ENCODE measurements at regions not wholly inside any gene's neighbourhood (a gene's known extent, or its start where the extent isn't known, plus 50 kb on each side); places are given as distances from the start of the nearest gene placed in this dataset.
"Not testable (repeated sequence)": the region's sequence is repeated elsewhere in the genome, so short reads cannot be mapped to it uniquely, and the experiment has no call there.

- DNase-seq, result peak; percentile 3
These were observed 263.2 kb downstream of the DMAC1 start for GRCh38 chr9:7536310-7536939.

- DNase-seq, result no peak
These were observed 265.2 kb downstream of the DMAC1 start for GRCh38 chr9:7534211-7534935.

DNA sequence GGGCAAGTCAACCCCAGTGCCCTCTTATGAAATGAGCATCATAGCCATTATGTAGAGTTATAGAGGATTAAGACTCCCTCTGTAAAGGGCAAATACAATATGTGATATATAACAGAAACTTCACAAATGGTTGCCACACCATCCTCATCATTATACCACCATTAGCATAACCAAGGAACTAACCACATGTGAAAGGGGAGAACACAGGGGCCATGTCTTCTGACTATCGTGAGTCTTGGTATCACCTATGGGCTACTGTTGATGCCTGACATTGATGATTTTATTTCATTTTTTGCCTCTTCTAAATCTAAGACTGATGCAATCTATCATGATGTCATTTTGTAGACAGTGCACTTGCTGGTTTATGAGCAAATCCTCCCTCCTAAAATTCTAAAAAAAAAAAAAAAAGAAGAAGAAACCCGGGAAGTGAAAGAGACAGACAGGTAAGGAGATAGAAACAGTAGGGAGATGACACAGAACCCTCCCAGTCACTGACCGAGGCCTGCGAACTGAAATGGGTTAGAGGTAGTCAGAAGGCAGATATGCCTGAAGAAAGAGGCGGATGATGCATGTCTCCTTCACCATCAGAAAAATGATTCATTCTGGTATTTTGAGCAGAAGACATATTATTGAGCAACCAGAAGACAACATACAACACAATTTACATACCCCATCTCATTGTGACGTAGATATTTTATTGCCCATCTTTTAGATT, 266.0 kb downstream of the DMAC1 start:
- DNase-seq, result no peak

- no peak for DNase-seq
These were observed 276.0 kb downstream of the DMAC1 start for GRCh38 chr9:7523426-7524043.

DNA sequence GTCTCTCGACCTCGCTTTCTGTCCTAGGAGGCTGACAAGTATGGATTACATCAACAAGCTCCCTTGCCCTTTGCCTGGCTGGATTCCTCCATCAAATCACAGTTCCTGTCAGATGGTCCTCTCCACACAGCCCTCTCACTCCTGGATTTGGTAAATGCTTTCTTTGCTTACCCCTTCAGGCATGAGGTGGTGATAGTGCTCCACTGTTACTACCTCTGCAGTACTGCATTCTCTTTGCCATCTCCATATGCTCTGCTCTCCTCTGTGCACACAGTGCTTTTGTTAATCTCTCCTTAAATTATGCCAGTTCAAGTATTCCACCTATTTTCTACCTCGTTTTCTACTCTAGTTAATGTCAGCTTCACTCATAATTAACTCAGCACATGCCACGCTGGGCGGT, 279.2 kb downstream of the DMAC1 start:
- DNase-seq, result no peak

DNA sequence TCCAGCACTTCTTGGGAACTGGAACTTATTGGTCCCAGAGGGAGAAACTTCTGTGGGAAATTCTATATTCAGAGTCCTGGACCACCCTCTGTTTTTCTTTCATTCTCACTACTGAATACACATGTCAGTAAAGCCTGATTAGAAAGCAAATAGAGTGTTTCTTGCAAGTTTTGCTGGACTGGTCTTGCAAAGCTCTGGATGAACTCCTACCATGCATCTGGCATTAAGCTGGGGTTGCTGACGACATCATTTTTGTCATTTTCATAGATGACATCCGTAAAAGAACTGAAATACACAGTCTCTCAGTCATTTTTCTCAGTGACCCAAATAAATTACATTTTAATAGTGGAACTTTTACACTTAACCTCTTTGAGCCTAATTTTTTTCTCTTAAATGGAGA, 283.2 kb downstream of the DMAC1 start:
- no peak for DNase-seq

GRCh38 chr9:7510199-7510598, 289.4 kb downstream of the DMAC1 start:
- DNase-seq, result no peak

- DNase-seq, result no peak
These were observed 289.9 kb downstream of the DMAC1 start for GRCh38 chr9:7509576-7510145.

DNA sequence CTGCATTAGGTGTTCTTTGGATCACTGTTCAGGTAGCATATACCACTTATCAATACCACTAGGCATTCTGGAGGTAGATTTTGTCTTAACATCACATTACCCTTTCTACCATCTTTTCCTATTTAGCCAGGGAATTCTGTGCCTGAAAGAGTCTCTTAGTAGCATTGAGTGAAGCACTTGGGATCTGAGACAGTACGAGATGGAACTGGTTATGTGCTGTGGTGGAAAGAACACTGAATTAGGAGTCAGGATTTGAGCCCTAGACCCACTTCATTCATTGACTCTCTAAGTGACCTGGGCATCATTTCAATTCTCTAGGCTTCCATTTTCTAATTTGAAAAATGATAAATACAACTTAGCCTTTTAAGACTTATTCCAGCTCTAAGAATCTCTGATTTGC, 291.1 kb downstream of the DMAC1 start:
- DNase-seq, result no peak

DNA sequence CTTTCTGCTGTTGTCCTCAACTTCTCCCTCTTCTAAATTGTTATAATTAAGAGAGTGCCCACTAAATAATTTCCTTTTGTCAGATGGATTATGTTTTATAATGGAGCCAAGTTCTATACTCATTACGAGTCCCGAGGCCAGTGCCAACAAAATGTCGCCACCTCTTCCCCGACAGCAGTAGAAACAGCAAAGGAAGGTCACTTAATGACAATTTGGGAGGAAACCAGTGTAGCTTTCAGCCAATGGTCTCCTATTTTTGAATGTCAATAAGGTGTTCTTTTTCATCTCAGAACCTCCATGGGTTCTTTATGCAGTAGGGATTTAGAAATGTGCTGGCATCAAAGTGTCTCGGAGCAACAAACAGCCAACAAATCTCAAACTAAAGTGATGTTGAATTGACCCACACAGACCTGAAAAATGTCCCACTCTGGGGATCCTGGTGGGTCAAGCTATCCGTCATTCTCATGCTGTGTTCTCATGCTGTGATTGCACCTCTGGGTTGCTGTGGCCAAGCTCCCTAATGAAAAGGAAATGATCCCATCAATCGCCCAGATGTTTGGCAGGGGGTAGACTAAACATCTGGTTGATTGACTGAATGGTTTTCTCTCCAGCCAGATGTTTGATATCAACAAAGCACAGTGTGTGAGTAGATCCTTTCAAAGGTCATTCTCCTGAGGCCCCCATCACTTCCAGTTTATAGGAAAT, 291.9 kb downstream of the DMAC1 start:
- DNase-seq, result no peak

- no peak for DNase-seq
These were observed 292.6 kb downstream of the DMAC1 start for GRCh38 chr9:7507026-7507425.

GRCh38 chr9:7500521-7500920, 299.1 kb downstream of the DMAC1 start:
- DNase-seq, result no peak

DNA sequence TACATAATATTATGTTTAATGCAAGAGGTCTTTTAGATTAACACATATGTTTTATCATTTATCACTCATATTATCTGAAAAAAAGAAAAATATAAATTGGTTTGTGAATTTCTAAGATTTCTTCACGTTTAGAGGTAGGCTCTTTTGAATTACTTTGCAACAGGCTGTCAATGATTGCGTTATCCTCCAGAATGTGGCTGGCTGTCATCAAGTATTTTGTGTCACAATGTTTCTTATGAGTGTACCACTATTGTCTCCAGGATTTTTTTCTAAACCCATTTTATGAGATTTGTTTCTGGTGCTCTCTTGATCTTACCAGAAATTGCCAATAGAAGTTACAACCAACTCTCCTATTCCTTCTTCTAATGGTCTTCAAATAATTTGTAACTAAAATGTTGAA, 307.9 kb downstream of the DMAC1 start:
- DNase-seq, result no peak

DNA sequence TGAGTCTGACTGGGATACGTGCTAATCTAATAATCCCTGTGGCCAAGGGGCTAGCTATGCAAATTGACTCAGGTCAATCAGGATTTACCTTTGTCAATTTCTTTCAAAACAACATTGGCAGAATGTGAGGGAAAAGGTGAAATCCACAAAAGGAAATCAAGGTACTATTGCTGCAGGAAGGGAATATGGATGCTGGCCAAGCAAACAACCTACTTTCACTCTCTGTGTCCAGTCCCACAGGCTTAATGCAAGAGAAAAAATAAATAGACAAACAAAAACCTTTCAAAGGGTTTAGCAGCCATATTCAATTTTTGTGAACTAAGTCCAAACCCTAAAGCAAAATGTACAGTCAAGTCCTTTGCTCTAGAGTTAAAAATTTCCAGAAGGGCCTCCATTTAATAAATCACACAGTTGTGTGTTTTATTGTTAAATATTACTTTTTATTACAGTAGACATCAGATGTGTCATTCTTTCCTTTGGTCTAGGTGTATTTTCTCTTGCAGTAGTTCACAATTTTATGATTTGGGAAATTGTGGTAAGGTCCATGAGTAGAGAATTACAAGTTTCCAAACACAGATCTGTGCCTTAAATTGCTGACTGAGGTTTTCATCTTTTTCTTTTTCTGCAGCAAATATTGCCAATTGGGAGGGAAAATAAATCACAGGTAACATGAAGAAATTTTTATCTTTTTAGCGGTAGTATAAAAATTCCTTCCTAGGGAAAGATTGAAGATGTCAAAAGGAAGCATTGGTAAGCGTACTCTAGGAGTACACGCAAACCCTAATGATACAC, 309.1 kb downstream of the DMAC1 start:
- DNase-seq, result no peak

DNA sequence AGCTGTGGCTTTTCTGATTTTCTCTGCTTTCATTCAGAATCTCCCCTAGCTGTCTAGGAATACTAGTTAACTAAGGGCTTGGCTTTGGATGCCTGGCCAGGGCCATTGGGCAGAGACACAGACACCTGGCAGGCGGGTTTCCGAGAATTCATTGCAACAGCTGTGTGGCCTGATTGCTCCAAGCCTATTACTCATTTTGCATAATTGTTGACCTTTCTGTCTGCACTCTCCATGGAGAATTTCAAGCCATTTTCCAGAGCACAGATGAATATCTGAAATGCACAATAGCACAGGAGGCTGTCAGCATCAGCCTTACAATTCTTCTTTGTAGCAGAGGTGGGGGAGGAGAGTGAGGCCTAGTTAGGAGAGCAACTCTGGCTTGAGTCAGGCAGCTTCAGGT, 310.5 kb downstream of the DMAC1 start:
- no peak for DNase-seq

DNA sequence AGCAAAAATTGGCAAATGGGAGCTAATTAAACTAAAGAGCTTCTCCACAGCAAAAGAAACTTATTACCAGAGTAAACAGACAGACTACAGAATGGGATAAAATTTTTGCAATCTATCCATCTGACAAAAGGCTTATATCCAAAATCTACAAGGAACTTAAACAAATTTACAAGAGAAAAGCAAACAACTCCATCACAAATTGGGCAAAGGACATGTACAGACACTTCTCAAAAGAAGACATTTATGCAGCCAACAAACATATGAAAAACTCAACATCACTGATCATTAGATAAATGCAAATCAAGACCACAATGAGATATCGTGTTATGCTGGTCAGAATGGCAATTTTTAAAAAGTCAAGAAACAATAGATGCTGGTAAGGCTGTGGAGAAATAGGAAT, 315.6 kb downstream of the DMAC1 start:
- DNase-seq, result not testable (repeated sequence)

DNA sequence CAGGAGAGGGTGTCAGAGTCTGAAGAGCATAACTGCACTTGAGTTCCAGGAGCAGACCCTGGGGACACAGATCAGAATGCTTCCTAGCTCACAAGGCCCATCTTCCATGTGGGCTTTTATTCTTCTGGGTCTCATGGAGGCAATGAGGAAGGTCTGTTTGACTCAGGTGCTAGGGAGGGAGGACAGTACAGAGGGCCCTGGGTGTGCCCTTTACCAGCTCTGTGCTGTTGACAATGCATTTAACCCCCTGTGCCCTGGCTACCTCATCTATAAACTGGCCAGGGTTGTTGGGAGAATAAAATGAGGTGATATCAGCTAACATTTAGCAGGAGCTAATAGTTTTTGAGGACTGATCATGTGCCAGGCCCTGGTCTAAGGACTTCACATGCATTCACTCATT, 318.0 kb downstream of the DMAC1 start:
- DNase-seq, result no peak

DNA sequence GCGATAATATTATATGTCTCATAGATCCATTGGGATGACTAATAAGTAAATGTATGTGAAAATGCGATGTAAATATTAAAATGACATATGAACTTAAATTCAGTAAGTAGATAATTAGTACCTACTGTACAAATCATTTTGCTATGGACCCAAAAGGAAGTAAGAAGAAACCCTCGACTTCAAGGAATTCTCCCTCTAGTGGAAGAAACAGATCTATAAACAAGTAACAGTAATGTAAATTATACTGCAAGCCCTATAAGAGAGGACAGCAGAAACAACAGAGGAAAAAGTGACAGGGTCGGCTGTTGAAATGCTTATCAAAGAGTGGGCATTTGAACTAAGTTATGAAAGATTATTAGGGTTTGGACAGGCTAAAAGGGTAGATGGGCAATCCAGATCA, 320.3 kb downstream of the DMAC1 start:
- no peak for DNase-seq

DNA sequence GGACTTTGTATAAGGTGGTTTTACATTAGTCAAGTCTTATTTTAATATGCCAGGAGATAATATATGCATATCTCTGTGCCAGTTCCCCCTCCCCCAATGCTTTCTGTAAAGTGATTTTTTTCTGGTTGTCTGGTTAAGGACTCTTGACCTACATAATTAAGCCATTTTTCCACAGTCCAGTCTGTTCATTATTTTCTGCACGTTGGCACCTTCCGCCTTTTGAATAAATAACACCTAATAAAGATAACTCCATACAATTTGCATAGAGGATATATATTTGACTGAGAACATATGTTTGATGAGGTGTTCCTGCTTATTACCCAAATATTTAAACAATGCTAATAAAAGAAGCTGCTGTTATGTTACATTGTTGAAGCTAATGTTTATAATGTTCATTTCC, 320.9 kb downstream of the DMAC1 start:
- DNase-seq, result no peak

DNA sequence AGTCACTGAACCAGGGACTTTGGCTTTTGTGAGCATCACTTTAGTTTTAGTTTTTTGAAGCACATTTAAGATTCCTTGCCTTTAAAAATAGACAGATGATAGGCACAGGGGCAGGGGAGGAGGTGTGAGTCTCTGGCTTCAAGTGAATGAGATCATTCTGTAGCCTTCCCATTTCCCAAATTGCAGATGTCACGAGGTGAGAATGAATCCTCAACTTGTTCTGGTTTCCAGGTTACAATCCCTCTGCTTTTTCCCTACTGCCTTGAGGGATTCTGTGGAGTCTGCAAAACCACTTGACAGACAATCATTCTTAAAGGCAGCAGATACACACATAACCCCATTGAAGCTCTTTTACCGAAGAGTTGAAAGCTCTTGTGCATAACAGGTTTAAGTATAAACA, 332.4 kb downstream of the DMAC1 start:
- no peak for DNase-seq

DNA sequence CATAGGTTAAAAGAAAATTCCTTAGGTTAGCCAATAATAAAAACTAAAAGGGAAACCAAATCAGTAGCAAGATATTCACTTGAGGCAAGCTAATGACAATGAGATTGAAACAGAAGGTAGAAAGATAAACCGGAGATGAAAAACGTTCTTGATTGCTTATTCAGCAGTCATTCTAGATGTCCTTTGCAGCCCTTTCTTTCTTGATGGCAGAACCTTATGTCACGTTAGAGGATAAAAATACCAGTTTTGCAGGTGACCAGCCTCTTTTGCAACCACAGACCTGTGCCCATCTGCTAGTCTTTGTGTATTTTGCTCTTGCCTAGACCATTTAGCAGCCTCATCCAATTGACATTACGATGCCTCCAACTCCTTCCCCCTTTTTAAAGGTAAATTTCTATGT, 337.8 kb downstream of the DMAC1 start:
- DNase-seq, result no peak
